ENCODE measurements at regions not wholly inside any gene's neighbourhood (a gene's known extent, or its start where the extent isn't known, plus 50 kb on each side); places are given as distances from the start of the nearest gene placed in this dataset.

DNA sequence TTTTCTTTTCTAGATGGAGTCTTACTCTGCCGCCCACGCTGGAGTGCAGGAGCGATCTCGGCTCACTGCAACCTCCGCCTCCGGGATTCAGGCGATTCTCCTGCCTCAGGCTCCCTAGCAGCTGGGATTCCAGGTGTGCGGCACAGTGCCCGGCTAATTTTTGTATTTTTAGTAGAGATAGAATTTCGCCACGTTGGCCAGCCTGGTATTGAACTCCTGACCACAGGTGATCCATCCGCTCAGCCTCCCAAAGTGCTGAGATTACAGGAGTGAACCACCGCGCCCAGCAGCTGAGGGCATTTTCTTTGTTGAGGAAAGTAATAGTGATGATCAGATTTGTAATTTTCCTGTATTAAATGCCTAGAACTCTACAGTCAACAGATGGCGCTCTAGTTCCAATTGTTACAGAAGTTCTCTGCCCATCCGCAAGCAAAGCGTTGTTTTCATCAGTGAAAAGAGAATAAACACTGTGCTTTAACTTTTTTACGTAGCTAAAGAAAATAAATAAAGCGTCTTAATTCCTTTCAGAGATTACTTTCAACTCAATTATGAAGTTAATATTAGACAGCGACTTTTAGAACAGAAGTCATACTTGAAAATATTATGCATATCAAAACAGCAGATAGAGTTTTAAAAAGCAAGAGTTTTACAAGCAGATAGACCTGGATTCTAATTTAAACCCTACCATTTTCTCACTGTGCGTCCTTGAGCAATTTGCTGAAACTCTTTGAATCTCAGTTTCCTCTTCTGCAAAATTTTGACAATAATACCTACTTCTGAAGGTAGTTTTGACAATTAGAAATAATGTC, 335.1 kb downstream of the DUSP6 start:
- TF ChIP-seq, protein P1, sequence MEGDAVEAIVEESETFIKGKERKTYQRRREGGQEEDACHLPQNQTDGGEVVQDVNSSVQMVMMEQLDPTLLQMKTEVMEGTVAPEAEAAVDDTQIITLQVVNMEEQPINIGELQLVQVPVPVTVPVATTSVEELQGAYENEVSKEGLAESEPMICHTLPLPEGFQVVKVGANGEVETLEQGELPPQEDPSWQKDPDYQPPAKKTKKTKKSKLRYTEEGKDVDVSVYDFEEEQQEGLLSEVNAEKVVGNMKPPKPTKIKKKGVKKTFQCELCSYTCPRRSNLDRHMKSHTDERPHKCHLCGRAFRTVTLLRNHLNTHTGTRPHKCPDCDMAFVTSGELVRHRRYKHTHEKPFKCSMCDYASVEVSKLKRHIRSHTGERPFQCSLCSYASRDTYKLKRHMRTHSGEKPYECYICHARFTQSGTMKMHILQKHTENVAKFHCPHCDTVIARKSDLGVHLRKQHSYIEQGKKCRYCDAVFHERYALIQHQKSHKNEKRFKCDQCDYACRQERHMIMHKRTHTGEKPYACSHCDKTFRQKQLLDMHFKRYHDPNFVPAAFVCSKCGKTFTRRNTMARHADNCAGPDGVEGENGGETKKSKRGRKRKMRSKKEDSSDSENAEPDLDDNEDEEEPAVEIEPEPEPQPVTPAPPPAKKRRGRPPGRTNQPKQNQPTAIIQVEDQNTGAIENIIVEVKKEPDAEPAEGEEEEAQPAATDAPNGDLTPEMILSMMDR (IDR thresholded peaks at IDR 0.05; ENCODE audit: unreplicated experiment in 3 of 3): peak; percentile 78 to 83 (median 80)
- no peaks in the 10 kb centered on the region for H3K36me3 Mint-ChIP-seq (ENCODE audit: low read depth)
- H3K4me3 Mint-ChIP-seq: peak overlapping the region; percentile 21 to 68 (median 64)
- no peaks in the 10 kb centered on the region for H3K9me3 Mint-ChIP-seq
- no peaks in the 10 kb centered on the region for H3K4me1 Mint-ChIP-seq
- peaks cover 10% of the 10 kb centered on the region for H3K27me3 Mint-ChIP-seq (ENCODE audit: low read depth)
- H3K27ac Mint-ChIP-seq: no peak overlapping the region

DNA sequence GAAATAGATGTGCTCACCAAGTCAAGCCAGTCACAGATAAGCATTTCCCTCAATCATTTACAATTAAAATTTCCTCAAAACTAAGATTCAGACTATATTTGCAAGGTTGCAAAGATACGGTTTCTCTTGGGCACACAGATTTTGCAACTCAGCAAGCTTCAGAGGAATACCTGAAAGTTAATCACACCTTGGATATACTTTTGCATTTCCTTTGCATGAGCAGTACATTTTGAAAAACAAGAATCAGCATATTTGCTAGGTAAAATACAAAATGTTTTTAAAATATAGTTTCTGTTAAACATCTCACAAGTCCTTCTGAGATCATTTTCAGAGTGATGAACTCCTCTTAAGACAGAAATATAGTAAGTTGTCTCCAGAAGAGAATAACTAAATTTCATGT, 336.9 kb downstream of the DUSP6 start:
- no peaks in the 10 kb centered on the region for H3K36me3 Mint-ChIP-seq (ENCODE audit: low read depth)
- H3K4me3 Mint-ChIP-seq: no peak overlapping the region
- H3K27ac Mint-ChIP-seq: no peak overlapping the region
- peaks cover 7% of the 10 kb centered on the region for H3K27me3 Mint-ChIP-seq (ENCODE audit: low read depth)
- no peaks in the 10 kb centered on the region for H3K4me1 Mint-ChIP-seq
- no peaks in the 10 kb centered on the region for H3K9me3 Mint-ChIP-seq
- TF ChIP-seq, protein P1 (IDR thresholded peaks at IDR 0.05; ENCODE audit: unreplicated experiment in 3 of 3): no peak

DNA sequence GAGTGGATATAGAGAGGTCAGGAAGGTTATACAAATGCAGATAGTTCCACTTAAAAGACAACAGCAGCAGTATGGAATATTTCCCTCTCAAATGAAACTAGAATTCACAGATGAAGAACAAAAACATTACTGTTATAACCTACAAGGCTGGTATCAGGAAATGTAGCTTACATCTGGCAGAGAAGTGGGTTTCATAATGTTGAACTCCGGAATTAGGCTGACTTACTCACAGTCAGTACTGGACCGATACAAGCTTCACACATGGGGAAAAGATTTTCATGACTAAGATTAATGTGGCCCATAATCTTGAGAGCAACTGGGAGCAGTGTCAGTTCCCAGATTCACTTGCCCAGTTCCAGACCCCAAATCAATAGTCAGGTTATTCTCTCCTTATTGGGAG, 353.9 kb downstream of the DUSP6 start:
- Mint-ChIP-seq H3K4me3 (no peak overlapping the region), H3K4me1 (no peaks in the 10 kb centered on the region)

DNA sequence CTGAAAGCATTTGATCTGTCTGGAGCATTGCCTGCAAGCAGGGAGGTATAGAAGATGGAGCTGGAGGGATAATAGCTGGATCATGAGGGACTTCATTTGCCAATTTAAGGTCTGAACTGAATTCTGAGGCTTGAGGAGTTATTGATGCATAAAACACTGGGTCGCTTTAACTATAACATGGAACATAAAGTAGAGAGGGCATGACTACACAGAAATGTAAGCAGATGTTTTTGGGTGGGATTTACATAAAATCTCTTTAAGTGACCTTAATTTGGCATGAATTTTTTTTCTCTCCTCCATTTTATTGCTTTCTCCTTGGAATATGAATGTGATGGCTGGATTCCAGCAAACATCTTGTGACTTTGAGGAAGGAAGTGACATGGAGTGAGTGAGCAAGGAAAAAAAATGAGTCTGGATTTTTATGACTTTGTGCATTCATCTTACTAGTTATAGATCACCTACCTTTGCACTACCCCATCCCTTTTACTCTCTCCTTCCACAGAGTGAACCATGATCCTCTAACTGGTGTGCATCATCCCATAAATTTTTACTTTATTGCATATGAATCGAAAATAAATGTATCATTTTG, 356.0 kb downstream of the DUSP6 start:
- TF ChIP-seq, protein P1 (IDR thresholded peaks at IDR 0.05; ENCODE audit: unreplicated experiment in 3 of 3): no peak
- Mint-ChIP-seq H3K27me3 (ENCODE audit: low read depth) (peaks cover 10% of the 10 kb centered on the region), H3K27ac (no peak overlapping the region), H3K9me3 (no peaks in the 10 kb centered on the region), H3K4me1 (no peaks in the 10 kb centered on the region), H3K36me3 (ENCODE audit: low read depth) (no peaks in the 10 kb centered on the region), H3K4me3 (no peak overlapping the region)

More for the DNA sequence above, 353.9 kb downstream of the DUSP6 start:
- Mint-ChIP-seq H3K36me3 (ENCODE audit: low read depth) (no peaks in the 10 kb centered on the region), H3K27me3 (ENCODE audit: low read depth) (peaks cover 10% of the 10 kb centered on the region), H3K27ac (peak overlapping the region in 1 of 3 experiments; percentile 52), H3K9me3 (no peaks in the 10 kb centered on the region)
- TF ChIP-seq, protein P1 (IDR thresholded peaks at IDR 0.05; ENCODE audit: unreplicated experiment in 3 of 3): no peak

DNA sequence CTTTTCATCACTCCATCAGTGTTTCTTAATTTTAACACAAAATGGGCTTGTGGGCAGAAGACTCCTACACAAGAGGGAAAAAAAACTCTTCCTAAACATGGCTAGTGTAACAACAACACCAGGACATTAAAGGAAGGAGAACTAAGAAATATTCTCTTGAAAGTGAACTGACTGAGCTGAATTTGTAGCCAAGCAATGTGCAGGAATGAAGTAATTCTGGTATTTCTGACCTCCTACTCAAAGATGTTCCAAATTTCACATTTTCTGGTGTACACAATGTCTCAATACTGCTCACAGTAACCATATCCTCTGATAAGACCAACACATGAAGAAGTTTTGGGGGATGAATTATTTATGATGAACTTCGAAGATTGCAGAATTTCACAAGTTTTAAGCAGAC, 357.3 kb downstream of the DUSP6 start:
- Mint-ChIP-seq H3K9me3 (no peaks in the 10 kb centered on the region), H3K36me3 (ENCODE audit: low read depth) (no peaks in the 10 kb centered on the region), H3K27me3 (ENCODE audit: low read depth) (peaks cover 10% of the 10 kb centered on the region), H3K4me3 (no peak overlapping the region), H3K27ac (no peak overlapping the region), H3K4me1 (no peaks in the 10 kb centered on the region)
- TF ChIP-seq, protein P1 (IDR thresholded peaks at IDR 0.05; ENCODE audit: unreplicated experiment in 3 of 3): no peak
